ENCODE measurements at regions not wholly inside any gene's neighbourhood (a gene's known extent, or its start where the extent isn't known, plus 50 kb on each side); places are given as distances from the start of the nearest gene placed in this dataset.

DNA sequence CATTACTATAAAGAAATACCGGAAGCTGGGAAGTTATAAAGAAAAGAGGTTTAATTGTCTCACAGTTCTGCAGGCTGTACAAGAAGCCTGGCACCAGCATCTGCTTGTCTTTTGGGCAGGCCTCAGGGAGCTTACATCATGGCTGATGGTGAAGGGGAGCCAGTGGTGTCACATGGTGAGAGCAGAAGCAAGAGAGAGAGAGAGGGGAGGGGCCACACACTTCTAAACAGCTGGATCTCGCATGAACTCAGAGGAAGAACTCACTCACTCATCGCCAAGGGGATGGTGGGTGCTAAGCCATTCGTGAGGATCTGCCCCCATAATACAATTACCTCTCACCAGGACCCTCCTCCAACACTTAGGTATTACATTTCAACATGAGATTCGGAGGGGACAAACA, 51.8 kb upstream of the ANKRD34C start:
- DNase-seq: no peak

GRCh38 chr15:79222808-79223207, 59.7 kb upstream of the ANKRD34C start:
- no peak for DNase-seq

GRCh38 chr15:79221696-79222095, 60.8 kb upstream of the ANKRD34C start:
- DNase-seq: no peak

- DNase-seq: no peak
Measured at GRCh38 chr15:79219393-79220056, 63.0 kb upstream of the ANKRD34C start.

GRCh38 chr15:79218588-79219200, 63.8 kb upstream of the ANKRD34C start:
- DNase-seq: no peak

GRCh38 chr15:79213650-79214049, 68.9 kb upstream of the ANKRD34C start:
- no peak for DNase-seq

DNA sequence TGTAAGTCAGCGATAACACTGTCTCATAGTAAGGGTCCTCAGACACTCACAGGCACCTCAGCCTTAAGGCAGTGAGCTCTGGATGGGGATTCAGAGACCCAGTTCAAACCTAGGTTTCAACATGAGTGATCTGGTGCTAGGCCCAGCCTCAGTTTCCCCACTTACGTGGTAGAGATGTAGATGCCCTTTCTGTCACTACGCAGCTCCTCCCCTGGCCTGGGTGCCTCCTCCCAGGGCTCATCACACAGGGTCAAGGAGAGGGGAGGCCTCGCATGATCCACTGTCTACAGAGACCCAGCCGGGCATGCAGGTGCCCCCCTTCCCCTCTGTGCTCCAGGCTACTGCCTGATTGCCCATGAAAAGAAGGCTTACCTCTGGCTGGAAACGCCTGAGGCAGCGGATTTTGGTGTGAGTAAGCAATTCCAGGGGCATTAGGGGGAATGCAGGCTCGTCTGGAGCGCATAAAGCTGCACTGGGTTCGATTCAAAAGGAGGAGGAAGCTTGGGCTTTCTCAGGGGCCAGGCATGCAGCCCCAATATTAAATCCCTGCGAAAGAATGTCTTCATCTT, 69.8 kb upstream of the ANKRD34C start:
- DNase-seq: no peak

DNA sequence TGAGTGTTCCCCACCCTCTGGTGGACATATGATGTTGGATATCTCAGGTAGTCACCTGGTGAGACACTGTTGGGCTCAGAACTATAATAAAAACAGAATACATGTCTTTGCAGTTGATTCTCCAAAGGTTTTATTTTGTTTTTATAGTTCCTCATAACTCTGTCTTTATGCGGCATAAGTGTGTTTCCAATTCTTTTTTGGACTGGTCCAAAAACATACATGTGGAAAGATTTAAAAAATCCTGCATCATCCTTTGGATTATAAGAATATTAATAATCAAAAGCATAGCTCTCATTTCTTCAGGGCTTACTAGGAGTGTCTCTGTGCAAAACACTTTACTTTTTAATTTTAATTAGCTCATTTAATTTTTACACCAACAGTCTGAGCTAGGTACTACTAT, 71.0 kb upstream of the ANKRD34C start:
- no peak for DNase-seq

- no peak for DNase-seq
Measured at GRCh38 chr15:79209690-79210089, 72.8 kb upstream of the ANKRD34C start.

GRCh38 chr15:79209116-79209515, 73.4 kb upstream of the ANKRD34C start:
- DNase-seq: no peak

DNA sequence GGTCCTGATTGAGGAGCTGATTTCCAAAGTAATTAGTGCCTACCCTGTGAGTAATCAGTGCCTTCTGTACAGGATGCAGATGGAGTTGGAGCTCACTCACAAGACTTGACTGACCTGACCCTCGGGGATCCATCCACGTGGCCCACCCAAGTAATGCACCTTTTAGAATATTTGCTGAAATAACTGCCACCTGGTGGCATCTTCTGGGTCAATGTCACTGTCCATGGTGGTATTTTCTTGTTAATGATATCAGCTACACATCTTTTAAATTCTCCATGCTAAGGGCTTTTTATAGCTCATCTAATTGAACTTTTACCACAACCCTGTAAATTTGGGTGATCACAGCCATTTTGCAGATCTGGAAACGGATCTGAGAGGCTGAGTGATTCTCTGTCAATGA, 74.3 kb upstream of the ANKRD34C start:
- no peak for DNase-seq

DNA sequence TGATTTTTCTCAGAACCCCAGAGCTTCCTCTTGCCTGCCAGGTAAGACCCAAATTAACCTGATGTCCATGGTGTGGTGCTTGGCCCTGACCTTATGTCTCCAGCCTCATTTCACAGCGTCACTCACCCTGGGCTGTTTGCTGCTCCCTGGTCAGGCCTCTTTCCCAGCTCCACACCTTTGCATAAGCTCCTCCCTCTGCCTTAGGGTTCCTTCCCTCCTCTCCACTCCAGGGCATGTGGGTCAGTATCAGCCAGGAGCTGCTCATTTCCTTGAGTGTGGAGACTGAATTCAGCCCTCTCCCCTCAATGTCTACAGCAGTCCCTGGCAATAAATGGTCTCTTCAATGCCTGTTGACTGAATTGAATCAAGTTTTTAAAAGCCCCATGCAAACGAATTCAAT, 75.6 kb upstream of the ANKRD34C start:
- DNase-seq: no peak

- no peak for DNase-seq
Measured at GRCh38 chr15:79204886-79205675, 77.4 kb upstream of the ANKRD34C start.

DNA sequence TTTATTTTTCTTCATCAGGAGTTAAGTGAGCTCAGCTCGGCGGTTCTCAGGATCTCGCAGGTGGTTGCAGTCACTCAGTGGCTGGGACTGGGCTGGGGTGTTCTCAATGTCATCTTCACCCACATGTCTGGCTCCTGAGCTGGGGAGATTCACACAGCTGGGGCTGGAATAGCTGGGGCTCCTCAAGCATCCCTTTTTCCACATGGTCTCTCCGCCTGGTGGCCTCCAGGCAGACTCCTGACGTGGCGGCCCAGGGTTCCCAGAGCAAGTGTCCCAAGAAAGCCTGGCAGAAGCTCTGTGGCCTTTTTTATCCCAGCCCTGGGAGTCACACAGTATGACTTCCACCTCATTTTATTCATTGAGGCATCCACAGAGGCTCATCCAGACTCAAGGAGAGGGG, 84.1 kb upstream of the ANKRD34C start:
- DNase-seq: no peak

GRCh38 chr15:79197285-79197684, 85.2 kb upstream of the ANKRD34C start:
- no peak for DNase-seq

- DNase-seq: no peak
Measured at GRCh38 chr15:79195802-79196201, 86.7 kb upstream of the ANKRD34C start.

- DNase-seq: no peak
Measured at GRCh38 chr15:79195239-79195638, 87.3 kb upstream of the ANKRD34C start.

DNA sequence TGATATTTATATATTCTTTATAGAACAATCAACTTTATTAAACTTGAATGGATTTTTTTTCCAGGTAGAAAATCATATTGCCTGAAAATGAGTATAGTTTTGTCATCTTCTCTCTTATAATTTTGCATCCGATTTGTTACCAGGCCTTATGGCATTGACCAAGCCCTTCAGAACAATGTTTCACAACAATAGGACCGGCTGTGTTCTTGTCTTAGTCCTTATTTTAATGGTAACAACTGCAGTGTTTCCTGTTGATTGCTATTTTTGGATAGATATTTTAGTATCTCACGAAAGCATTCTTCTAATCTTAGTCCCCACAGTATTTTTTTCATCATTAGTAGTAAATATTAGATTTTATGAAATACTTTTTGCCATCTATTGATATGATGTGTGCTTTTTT, 88.1 kb upstream of the ANKRD34C start:
- no peak for DNase-seq

DNA sequence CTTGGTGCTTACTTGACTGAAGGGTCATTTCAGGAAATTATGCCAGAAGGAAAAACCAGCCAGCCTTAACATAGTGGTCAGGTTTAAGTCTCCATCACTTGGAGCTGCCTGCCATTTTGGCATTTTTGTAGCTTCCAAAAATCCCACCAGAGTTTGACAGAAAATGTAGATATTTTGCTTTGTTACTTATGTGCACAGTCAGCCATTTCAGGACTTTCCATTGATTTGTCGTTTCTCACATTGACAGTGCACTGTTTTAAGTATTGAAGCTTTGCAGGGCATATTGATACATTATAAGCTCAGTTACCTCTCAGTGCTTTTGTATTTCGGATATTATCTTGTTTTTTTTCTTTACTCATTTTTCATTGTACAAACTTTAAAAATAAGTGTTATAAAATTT, 89.0 kb upstream of the ANKRD34C start:
- no peak for DNase-seq

GRCh38 chr15:79193103-79193502, 89.4 kb upstream of the ANKRD34C start:
- DNase-seq: no peak

- no peak for DNase-seq
Measured at GRCh38 chr15:79192462-79193036, 90.0 kb upstream of the ANKRD34C start.

GRCh38 chr15:79190093-79190492, 92.4 kb upstream of the ANKRD34C start:
- DNase-seq: no peak

- no peak for DNase-seq
Measured at GRCh38 chr15:79186616-79187015, 95.9 kb upstream of the ANKRD34C start.

DNA sequence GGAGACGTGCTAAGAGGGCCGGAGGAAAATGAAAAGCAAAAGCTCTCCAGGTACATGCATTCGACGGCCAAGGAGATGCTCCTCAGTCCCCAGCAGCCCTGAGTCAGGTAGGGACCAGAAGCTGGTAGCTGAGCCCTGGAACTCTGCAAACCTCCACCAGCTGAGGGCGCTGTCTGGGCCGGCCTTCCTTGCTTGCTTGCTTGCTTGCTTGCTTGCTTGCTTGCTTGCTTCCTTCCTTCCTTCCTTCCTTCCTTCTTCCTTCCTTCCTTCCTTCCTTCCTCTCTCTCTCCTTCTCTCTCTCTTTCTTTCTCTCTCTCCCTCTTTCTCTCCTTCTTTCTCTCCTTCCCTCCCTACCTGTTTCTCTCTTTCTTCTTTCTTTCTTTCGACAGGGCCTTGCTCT, 94.6 kb upstream of the RASGRF1 start:
- no peak for DNase-seq

Measured in CD4-positive, alpha-beta T cell treated with Interleukin-1 beta for 1 hour (primary cell).